GM19351 (cell line): ENCODE measurements at regions not wholly inside any gene's neighbourhood (a gene's known extent, or its start where the extent isn't known, plus 50 kb on each side); places are given as distances from the start of the nearest gene placed in this dataset.
A peak's percentile ranks its signal among the peaks of the same experiment; 100 is the strongest.

Experiments used
- ATAC-seq: cut with Tn5 transposase; IDR thresholded peaks from one replicate; pipeline ENCODE4 v1.9.1; 2021; ENCODE audit warnings: mild to moderate bottlenecking, moderate library complexity; ENCODE audit not compliant: unreplicated experiment

- ATAC-seq, result no peak
These were observed 134.8 kb downstream of the CD83 start for GRCh38 chr6:14252271-14252850.

- ATAC-seq, result peak; percentile 88
These were observed 136.9 kb downstream of the CD83 start for GRCh38 chr6:14254505-14254904.

GRCh38 chr6:14255916-14256315 lies 138.3 kb downstream of the CD83 start:
- no peak for ATAC-seq

- no peak for ATAC-seq
These were observed 140.5 kb downstream of the CD83 start for GRCh38 chr6:14258117-14258516.

- no peak for ATAC-seq
These were observed 141.4 kb downstream of the CD83 start for GRCh38 chr6:14258695-14259593.

- ATAC-seq, result no peak
These were observed 142.1 kb downstream of the CD83 start for GRCh38 chr6:14259594-14260152.

GRCh38 chr6:14260839-14261238 lies 143.3 kb downstream of the CD83 start:
- no peak for ATAC-seq

- ATAC-seq, result no peak
These were observed 146.4 kb downstream of the CD83 start for GRCh38 chr6:14263881-14264424.

- ATAC-seq, result no peak
These were observed 147.8 kb downstream of the CD83 start for GRCh38 chr6:14265049-14266021.

- no peak for ATAC-seq
These were observed 148.7 kb downstream of the CD83 start for GRCh38 chr6:14266266-14266665.

GRCh38 chr6:14267885-14268660 lies 150.5 kb downstream of the CD83 start:
- no peak for ATAC-seq

GRCh38 chr6:14269436-14269835 lies 151.9 kb downstream of the CD83 start:
- ATAC-seq, result no peak

- ATAC-seq, result no peak
These were observed 152.7 kb downstream of the CD83 start for GRCh38 chr6:14270142-14270893.

GRCh38 chr6:14270925-14271788 lies 153.6 kb downstream of the CD83 start:
- ATAC-seq, result no peak

- ATAC-seq, result no peak
These were observed 154.5 kb downstream of the CD83 start for GRCh38 chr6:14271789-14272736.

GRCh38 chr6:14272737-14273085 lies 155.1 kb downstream of the CD83 start:
- no peak for ATAC-seq

GRCh38 chr6:14273191-14273590 lies 155.6 kb downstream of the CD83 start:
- ATAC-seq, result no peak
